ENCODE measurements at regions not wholly inside any gene's neighbourhood (a gene's known extent, or its start where the extent isn't known, plus 50 kb on each side); places are given as distances from the start of the nearest gene placed in this dataset.
A peak's percentile ranks its signal among the peaks of the same experiment; 100 is the strongest.

DNA sequence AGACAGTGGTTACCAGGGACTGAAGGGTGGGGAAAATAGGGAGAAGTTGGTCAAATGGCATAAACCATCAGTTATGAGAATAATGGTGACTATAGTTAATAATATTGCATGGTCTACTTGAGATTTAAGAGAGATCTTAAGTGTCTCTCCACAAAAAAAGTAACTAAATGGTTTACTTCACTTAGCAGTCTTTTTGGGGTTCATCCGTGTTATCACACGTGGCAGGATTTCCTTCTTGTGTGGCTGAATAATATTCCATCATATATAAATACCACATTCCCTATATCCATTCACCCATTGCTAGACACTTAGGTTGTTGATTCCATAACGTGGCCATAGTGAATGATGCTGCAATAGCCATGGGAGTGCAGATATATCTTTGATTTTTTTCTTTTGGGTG lies 967.0 kb downstream of the UQCRFS1 start:
- in situ Hi-C loops (cut with HindIII; ENCODE audit: low sequenced_read_pairs) = no loop called here
- TF ChIP-seq, protein P1, sequence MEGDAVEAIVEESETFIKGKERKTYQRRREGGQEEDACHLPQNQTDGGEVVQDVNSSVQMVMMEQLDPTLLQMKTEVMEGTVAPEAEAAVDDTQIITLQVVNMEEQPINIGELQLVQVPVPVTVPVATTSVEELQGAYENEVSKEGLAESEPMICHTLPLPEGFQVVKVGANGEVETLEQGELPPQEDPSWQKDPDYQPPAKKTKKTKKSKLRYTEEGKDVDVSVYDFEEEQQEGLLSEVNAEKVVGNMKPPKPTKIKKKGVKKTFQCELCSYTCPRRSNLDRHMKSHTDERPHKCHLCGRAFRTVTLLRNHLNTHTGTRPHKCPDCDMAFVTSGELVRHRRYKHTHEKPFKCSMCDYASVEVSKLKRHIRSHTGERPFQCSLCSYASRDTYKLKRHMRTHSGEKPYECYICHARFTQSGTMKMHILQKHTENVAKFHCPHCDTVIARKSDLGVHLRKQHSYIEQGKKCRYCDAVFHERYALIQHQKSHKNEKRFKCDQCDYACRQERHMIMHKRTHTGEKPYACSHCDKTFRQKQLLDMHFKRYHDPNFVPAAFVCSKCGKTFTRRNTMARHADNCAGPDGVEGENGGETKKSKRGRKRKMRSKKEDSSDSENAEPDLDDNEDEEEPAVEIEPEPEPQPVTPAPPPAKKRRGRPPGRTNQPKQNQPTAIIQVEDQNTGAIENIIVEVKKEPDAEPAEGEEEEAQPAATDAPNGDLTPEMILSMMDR (IDR thresholded peaks at IDR 0.05; ENCODE audit: low read depth, low read length) = no peak
- no peak overlapping the region for H3K4me3 ChIP-seq (ENCODE audit: low read depth, low read length)
- no peak for DNase-seq (ENCODE audit: low read depth, low spot score)

DNA sequence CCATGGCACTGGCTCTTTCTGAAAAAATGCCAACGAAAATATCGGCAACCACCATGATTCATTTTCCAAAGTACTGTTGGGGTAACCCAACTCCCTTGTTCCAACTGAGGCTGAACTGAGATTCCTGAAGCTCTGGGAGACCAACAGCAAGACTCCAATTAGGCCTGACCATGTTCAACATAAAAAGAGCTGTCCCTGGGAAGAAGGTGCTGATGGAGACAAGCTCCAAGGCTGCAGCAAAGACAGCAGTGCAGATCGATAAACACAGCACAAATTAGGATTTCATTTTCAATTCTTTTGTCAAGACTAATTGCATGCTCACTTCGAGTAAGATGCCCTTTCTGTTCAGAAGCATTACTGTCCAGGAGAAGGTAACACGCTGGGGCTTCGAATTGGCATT lies 968.0 kb downstream of the UQCRFS1 start:
- H3K4me3 ChIP-seq (ENCODE audit: low read depth, low read length) = no peak overlapping the region
- DNase-seq (ENCODE audit: low read depth, low spot score) = no peak
- in situ Hi-C loops (cut with HindIII; ENCODE audit: low sequenced_read_pairs) = no loop called here
- TF ChIP-seq, protein P1 (IDR thresholded peaks at IDR 0.05; ENCODE audit: low read depth, low read length) = no peak

DNA sequence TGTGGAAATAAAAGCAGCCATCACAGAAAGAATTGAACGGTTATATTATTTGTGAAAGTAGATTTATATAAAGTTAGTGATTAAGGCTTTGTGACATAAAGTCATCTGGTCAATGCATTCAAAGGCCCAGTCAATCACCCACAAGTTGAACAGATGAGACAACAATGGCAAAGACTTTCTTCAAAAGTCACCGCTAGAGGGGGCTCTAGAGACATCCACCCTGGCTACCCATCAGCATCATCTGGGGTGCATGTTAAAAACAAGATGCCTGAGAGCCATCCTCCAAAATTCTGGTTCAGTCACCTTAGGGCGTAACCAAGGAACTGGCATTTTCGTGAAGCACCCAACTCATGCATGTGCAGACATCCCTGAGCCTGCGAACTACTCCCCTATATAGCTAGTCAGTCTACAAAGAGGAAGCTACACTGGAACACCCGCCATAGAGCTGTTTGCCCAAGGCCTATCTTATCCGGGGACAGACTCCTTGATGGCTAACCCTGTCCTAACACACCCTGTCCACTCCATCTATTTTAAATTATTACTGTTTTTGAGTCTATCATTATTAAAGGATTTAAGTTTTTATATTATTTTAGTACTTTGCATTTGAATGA lies 970.5 kb downstream of the UQCRFS1 start:
- DNase-seq (ENCODE audit: low read depth, low spot score) = peak; percentile 15
- in situ Hi-C loops (cut with HindIII; ENCODE audit: low sequenced_read_pairs) = no loop called here
- TF ChIP-seq, protein P1 (IDR thresholded peaks at IDR 0.05; ENCODE audit: low read depth, low read length) = peak; percentile 53
- no peak overlapping the region for H3K4me3 ChIP-seq (ENCODE audit: low read depth, low read length)

DNA sequence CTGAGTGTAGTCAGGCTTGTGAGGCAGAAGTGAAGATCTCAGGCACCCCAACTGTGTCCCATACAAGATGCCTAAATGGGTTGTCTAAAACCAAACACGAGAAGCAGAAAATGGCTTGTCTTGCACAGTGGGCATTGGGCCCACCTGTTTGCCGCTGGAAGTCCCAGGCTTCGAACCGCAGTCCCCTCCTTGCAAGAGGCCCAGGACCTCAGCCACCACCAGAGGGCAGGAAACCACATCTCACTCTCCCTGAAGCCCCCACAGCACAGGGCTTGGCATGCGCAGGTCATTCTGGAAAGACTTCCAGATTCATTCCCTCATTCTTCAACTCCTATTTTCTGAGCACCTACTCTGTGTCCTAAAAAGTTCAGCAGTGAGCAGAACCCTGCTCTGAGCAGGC lies 973.7 kb downstream of the UQCRFS1 start:
- in situ Hi-C loops (cut with HindIII; ENCODE audit: low sequenced_read_pairs) = no loop called here
- no peak for DNase-seq (ENCODE audit: low read depth, low spot score)
- H3K4me3 ChIP-seq (ENCODE audit: low read depth, low read length) = no peak overlapping the region
- TF ChIP-seq, protein P1 (IDR thresholded peaks at IDR 0.05; ENCODE audit: low read depth, low read length) = peak; percentile 16

DNA sequence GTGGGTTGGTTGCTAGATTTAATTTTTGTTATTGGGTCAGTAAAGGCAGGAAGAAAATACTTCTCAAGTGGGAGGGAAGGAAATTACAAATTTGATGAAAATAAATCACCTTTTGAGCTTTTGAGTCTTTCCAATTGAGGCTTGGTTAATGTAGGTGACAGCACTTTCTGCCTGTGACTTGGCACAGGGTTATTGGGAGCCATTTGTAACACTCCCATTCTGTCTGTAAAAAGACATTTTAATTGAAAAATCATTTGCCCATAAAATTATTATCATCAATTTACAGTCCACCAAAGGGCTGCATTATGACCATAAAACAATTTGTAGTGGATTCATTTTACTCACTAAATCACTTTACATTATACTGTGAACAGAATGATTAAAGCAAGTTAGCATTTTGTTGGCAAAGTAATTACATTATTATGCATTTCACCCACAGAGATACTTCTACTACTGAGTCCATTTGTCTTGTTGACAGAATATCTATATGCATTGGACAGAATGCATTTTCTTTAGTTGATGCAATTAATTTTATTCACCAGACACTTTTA lies 974.6 kb downstream of the UQCRFS1 start:
- in situ Hi-C loops (cut with HindIII; ENCODE audit: low sequenced_read_pairs) = no loop called here
- TF ChIP-seq, protein P1 (IDR thresholded peaks at IDR 0.05; ENCODE audit: low read depth, low read length) = no peak
- H3K4me3 ChIP-seq (ENCODE audit: low read depth, low read length) = no peak overlapping the region
- no peak for DNase-seq (ENCODE audit: low read depth, low spot score)

DNA sequence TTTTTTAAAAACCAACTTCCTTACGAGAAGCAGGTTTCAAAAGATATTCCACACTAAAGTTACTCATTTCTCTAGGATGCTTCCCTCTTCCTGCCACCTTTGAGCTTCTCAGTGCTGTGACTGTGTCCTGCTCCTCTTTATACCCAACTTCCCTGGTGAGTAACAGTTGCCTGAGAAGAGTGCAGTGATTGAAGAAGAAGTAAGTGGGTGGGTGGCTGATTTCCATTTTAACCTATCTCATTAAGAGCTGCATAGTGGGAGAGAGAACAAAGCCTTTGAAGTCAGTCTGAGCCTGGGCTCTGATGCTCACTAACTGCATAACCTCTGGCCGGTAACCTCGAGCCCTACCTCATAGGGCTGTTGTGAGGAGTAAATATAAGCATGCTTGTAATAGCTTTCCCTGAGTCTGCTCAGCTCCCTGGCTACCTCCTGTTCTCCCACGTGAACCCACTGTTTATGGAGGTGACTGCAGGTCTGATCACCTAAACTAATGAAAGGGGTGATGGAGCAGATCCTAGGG lies 977.3 kb downstream of the UQCRFS1 start:
- DNase-seq (ENCODE audit: low read depth, low spot score) = no peak
- in situ Hi-C loops (cut with HindIII; ENCODE audit: low sequenced_read_pairs) = no loop called here
- no peak overlapping the region for H3K4me3 ChIP-seq (ENCODE audit: low read depth, low read length)
- TF ChIP-seq, protein P1 (IDR thresholded peaks at IDR 0.05; ENCODE audit: low read depth, low read length) = no peak

All from astrocyte of the spinal cord (primary cell).